Thyroid gland (tissue), 4 donors: ENCODE measurements at regions not wholly inside any gene's neighbourhood (a gene's known extent, or its start where the extent isn't known, plus 50 kb on each side); places are given as distances from the start of the nearest gene placed in this dataset.

ENCODE experiments used
- DNase-seq, 2 donors: peaks; one replicate each; pipeline ENCODE4 v3.0.0-alpha.2; 2019
- H3K27ac ChIP-seq, 3 donors: fragments of 200-600 bp; sonication (generic); 1 replicate in 2 of 3; 2 replicates in 1 of 3; pipeline ENCODE4 v1.5.1; 2016 to 2019; ENCODE audit warnings: mild to moderate bottlenecking in 1 of 3, moderate library complexity in 1 of 3
- H3K27me3 ChIP-seq: fragments of 200-600 bp; sonication (generic); one replicate; pipeline ENCODE4 v1.5.1; 2019
- H3K36me3 ChIP-seq, 2 donors: fragments of 200-600 bp; sonication (generic); one replicate each; pipeline ENCODE4 v1.5.1; 2016 to 2019
- H3K4me1 ChIP-seq, 2 donors: fragments of 200-600 bp; sonication (generic); one replicate each; pipeline ENCODE4 v1.5.1; 2017 to 2019
- H3K4me3 ChIP-seq, 3 donors: fragments of 200-600 bp; sonication (generic); replicated peaks in 1 of 3; 1 replicate in 2 of 3; 2 replicates in 1 of 3; pipeline ENCODE4 v1.5.1; 2016; ENCODE audit warnings: mild to moderate bottlenecking in 1 of 3
- H3K9me3 ChIP-seq: fragments of 200-600 bp; sonication (generic); one replicate; pipeline ENCODE4 v1.5.1; 2017
- CTCF ChIP-seq, 6 experiments: fragments of 200-600 bp in 3 of 6; fragments of 450-650 bp in 3 of 6; sonication (generic) in 3 of 6; IDR thresholded peaks; one replicate each; pipeline ENCODE4 v1.5.1; 2016 to 2019; ENCODE audit warnings: antibody characterized with exemption in 6 of 6, mild to moderate bottlenecking in 2 of 6, inconsistent platforms in 1 of 6, moderate library complexity in 1 of 6
- POLR2A ChIP-seq, 2 donors: fragments of 450-650 bp; IDR thresholded peaks; one replicate each; pipeline ENCODE4 v1.6.1; 2017; ENCODE audit warnings: antibody characterized with exemption in 2 of 2, mild to moderate bottlenecking in 2 of 2, moderate library complexity in 1 of 2
- WGBS, 2 donors: methylation state at CpG; one replicate each; pipeline ENCODE4 v1.1.5; 2017; 5-methylcytosine and 5-hydroxymethylcytosine counted together
- intact Hi-C: fragments of 100-400 bp; cut with DNase I; formaldehyde crosslinking; loops from one replicate; pipeline ENCODE4 v1.15.1; 2023

GRCh38 chr19:28022506-28022905 lies 1190.4 kb downstream of the UQCRFS1 start:
- no peak overlapping the region for H3K4me3 ChIP-seq
- H3K4me1 ChIP-seq: no peaks in the 10 kb centered on the region
- DNase-seq: no peak
- H3K36me3 ChIP-seq: no peaks in the 10 kb centered on the region
- no peaks in the 10 kb centered on the region for H3K9me3 ChIP-seq
- no peak for TF ChIP-seq POLR2A (IDR thresholded peaks at IDR 0.05)
- no peak for TF ChIP-seq CTCF (IDR thresholded peaks at IDR 0.05)
- WGBS, 2 donors: 72 to 78% methylated on average over 7 of the region's 7 CpGs
- intact Hi-C loops: no loop called here
- no peak overlapping the region for H3K27ac ChIP-seq
- no peaks in the 10 kb centered on the region for H3K27me3 ChIP-seq

DNA sequence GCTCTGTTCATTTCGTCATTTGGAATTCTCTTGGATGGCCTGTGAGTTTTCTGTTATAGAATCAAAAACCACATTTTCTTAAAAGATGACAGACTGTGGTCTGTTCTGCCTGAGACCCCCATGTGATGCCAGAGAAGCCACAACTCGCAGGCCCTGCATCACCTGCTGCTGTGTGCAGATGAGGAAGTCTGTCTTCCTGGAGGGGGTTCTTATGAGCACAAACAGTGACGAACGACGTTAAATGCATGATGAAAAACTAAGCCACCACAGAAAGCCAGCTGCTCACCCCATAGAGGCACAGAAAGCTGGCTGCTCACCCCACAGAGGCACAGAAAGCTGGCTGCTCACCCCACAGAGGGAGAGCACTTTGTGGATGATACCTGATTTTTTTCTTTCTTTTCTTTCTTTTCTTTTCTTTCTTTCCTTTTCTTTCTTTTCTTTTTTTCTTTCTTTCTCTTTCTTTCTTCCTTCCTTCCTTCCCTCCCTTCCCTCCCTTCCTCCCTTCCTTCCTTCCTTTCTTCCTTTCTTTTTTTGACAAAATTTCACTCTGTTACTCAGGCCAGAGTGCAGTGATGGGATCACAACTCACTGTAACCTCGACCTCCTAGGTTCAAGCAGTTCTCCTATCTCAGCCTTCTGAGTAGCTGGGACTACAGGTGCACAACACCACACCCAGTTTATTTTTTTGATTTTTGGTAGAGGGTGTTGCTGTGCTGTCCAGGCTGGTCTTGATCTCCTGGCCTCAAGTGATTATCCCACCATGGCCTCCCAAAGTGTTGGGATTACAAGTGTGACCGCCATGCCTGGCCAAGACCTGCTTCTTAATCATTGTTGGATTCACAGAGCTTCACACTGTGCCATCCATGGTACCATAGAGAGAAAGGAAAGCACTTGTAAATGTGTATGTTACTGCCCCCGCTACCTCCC lies 1191.4 kb downstream of the UQCRFS1 start:
- no peak for DNase-seq
- H3K36me3 ChIP-seq: no peaks in the 10 kb centered on the region
- intact Hi-C loops: no loop called here
- TF ChIP-seq CTCF (IDR thresholded peaks at IDR 0.05) (no peak), POLR2A (IDR thresholded peaks at IDR 0.05) (no peak)
- no peaks in the 10 kb centered on the region for H3K9me3 ChIP-seq
- no peaks in the 10 kb centered on the region for H3K4me1 ChIP-seq
- WGBS, 2 donors: 71 to 74% methylated on average over 8 of the region's 8 CpGs
- H3K27ac ChIP-seq: no peak overlapping the region
- H3K4me3 ChIP-seq: no peak overlapping the region
- H3K27me3 ChIP-seq: no peaks in the 10 kb centered on the region

DNA sequence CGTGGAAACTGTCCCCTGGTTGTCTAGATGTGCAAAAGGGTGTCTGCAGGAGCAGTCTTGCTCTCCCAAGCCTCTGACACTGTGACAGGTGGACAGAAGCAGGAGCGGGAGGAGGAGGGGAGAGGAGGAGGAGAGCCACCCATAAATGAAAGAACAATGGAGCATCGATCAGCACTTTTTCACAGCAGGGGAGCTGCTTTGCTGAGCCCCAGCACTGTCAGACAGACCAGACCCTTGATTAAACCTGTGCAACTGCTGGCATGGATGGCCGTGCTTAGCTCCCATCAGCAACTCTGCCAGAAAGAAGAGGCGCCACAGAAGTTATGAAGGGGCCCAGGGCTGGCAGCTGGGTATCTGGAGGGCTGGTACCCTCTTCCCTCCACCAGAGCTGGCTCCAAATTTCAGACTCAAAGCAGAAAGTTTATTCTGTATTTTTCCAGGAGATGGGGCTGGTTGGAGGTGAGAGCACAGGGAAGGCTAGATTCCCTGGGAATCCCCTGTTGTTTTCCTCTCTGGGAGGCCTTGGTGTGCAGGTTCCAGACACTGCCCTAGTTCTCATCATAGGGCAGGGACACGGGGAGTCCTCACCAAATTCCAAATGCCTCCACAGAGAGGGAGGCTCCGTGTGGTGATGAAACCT lies 1192.2 kb downstream of the UQCRFS1 start:
- TF ChIP-seq CTCF (IDR thresholded peaks at IDR 0.05) (no peak), POLR2A (IDR thresholded peaks at IDR 0.05) (no peak)
- no peaks in the 10 kb centered on the region for H3K36me3 ChIP-seq
- DNase-seq: no peak
- H3K9me3 ChIP-seq: no peaks in the 10 kb centered on the region
- no peak overlapping the region for H3K27ac ChIP-seq
- H3K27me3 ChIP-seq: no peaks in the 10 kb centered on the region
- no peak overlapping the region for H3K4me3 ChIP-seq
- H3K4me1 ChIP-seq: no peaks in the 10 kb centered on the region
- intact Hi-C loops: no loop called here
- WGBS, 2 donors: 46 to 48% methylated on average over 7 of the region's 7 CpGs

- Histone ChIP-seq H3K27ac (no peak overlapping the region), H3K9me3 (no peaks in the 10 kb centered on the region), H3K4me1 (no peaks in the 10 kb centered on the region), H3K27me3 (no peaks in the 10 kb centered on the region), H3K36me3 (no peaks in the 10 kb centered on the region), H3K4me3 (no peak overlapping the region)
- DNase-seq: no peak
- WGBS, 2 donors: 73 to 80% methylated on average over 7 of the region's 7 CpGs
- no peak for TF ChIP-seq CTCF (IDR thresholded peaks at IDR 0.05)
- no peak for TF ChIP-seq POLR2A (IDR thresholded peaks at IDR 0.05)
- intact Hi-C loops: no loop called here
Measured at GRCh38 chr19:28019901-28020300, 1193.0 kb downstream of the UQCRFS1 start.

GRCh38 chr19:28019371-28019770 lies 1193.6 kb downstream of the UQCRFS1 start:
- WGBS, 2 donors: 54 to 64% methylated on average over 7 of the region's 7 CpGs
- intact Hi-C loops: no loop called here

More at GRCh38 chr19:28019371-28019770, 1193.6 kb downstream of the UQCRFS1 start:
- Histone ChIP-seq H3K4me1 (no peaks in the 10 kb centered on the region), H3K27ac (no peak overlapping the region), H3K36me3 (no peaks in the 10 kb centered on the region), H3K27me3 (no peaks in the 10 kb centered on the region), H3K4me3 (no peak overlapping the region), H3K9me3 (no peaks in the 10 kb centered on the region)
- TF ChIP-seq CTCF (IDR thresholded peaks at IDR 0.05) (no peak), POLR2A (IDR thresholded peaks at IDR 0.05) (no peak)
- no peak for DNase-seq
